GM21786 (cell line): ENCODE measurements at regions not wholly inside any gene's neighbourhood (a gene's known extent, or its start where the extent isn't known, plus 50 kb on each side); places are given as distances from the start of the nearest gene placed in this dataset.

Experiments
- ATAC-seq: cut with Tn5 transposase; IDR thresholded peaks from one replicate; pipeline ENCODE4 v1.9.1; 2021; ENCODE audit not compliant: unreplicated experiment

GRCh38 chr5:175054243-175054642 lies 329.9 kb downstream of the MSX2 start:
- no peak for ATAC-seq

DNA sequence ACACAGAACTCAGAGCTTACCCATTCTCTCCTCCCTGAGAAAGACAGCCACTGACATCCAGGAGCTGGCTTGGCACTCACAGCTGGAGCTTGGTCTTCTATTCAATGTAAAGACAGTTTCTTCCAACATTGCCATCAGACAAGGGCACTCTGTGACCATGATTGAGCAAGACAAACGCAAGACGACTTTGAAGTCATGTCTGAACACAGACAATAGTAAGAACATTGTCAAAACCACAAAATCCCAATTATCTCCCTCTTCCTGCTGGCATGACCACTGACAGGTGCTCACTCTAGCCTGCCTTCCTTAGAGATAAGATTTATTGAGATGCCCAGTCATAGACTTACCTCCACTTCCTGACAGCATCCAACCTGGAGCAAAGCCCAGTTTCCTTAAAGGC lies 328.0 kb downstream of the MSX2 start:
- ATAC-seq = no peak

GRCh38 chr5:175047048-175047447 lies 322.7 kb downstream of the MSX2 start:
- ATAC-seq = no peak

DNA sequence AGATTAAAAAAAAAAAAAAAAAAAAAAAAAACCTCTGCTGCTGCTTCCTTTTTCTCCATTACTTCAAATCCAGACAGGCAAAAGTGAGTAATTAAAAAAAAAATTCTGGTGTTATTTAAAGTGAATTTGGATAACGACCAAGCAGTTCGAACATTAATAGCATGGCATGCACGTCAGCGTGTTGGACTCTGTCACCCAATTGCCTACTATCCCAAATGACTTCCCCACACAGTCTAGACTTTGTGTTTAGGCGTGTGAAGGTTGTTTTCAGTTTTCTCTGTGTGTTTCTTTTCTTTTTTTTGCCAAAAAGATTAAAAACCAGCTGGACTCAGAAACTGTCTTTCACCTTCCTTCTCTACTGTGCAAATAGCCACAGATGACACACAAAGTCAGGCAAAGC lies 321.4 kb downstream of the MSX2 start:
- ATAC-seq = no peak

DNA sequence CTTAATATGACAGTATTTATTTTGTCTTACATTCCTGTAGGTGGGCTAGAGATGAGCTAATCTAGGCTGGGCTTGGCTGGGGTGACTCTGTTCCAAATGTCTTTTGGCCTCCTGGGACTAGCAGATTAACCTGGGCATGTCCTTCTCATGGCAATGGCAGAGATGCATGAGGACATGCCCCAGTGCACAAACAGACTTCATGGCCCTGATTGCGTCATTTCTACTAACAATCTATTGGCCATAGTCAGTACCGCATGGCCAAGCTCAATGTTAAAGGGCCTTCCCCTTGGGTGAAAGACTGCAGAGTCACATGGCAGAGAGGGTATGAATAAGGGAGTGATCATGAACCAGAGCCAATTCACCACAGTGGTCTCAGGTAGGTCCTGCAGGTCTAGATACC lies 313.4 kb downstream of the MSX2 start:
- no peak for ATAC-seq

DNA sequence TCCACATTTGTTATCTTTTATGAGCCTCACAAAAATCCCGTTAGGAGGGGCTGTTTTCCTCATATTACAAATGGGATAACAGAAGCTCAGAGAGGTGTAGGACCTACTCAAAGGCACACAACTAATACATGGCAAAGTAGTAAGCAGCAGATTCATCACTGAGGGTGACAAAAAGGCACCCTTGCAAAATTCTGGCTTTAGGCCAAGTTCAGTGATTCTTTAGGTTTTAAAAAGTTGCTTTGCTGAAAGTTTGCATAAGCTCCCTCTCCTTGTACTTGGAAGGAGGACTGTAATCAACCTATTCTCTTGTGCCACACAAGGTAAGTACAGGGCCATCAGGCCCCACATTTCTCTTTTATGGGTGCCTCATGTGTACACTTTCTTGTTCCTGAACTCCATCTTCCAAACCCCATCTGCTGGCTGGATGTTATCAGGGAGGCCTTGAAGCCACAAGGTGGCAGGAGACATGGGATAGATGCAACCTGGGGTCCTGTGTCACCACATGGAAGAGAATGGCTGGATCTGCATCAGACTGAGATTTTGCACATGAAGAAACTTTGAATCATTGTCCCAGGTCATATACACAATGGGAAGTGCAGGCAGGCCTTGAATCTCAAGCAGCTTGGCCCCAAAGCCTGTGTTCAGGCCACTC lies 311.6 kb downstream of the MSX2 start:
- ATAC-seq = no peak

DNA sequence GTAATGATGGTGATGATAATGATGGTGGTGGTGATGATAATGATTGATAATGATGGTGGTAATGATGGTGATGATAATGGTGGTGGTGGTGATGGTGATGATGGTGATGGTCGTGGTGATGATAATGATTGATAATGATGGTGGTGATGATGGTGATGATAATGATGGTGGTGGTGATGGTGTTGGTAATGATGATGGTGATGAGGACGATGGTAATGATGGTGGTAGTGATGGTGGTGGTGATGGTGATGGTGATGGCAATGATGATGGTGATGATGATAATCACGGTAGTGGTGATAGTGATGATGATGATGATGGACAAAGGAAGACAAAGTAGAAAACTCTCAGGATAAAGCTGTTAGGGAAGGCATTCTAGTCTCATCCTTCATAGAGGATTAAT lies 310.5 kb downstream of the MSX2 start:
- ATAC-seq = no peak

DNA sequence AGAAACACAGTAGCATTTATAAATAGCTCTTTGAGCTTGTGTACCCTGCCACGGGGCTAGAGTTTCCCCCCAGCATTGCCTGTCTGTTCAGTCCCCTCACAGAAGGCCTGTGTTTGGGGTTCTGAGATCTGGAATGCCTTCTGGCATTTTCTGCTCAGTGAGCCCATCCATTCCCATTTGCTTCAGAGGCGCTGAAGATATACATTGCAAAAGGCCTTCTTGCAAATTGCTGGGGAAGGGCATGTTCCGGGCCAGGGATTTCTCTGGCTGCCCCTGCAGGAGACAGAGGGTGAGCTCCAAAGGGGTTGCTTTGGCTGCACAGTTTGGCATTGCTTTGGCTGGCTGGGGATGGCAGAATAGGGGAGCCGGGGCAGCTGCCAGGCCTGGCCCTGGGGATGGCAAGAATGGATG lies 308.4 kb downstream of the MSX2 start:
- ATAC-seq = no peak

DNA sequence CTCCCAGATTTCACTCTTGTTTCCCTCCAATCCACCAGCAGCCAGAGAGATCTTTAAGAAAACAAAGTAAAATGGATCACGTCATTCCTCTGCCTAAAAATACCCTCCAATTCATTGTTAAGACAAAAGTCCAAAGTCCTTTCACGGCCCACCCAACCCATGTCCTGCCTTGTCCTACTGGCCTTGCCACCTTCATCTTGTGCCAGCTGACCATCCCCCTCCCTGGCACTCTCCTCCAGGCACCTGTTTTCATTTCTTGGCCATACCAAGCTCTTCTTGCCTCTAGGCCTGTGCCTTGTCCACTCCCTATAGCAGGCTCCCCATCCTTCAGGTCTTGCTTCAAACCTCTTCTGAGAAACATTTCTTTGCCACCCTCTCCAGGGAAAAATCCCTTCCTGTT lies 307.6 kb downstream of the MSX2 start:
- ATAC-seq = no peak

DNA sequence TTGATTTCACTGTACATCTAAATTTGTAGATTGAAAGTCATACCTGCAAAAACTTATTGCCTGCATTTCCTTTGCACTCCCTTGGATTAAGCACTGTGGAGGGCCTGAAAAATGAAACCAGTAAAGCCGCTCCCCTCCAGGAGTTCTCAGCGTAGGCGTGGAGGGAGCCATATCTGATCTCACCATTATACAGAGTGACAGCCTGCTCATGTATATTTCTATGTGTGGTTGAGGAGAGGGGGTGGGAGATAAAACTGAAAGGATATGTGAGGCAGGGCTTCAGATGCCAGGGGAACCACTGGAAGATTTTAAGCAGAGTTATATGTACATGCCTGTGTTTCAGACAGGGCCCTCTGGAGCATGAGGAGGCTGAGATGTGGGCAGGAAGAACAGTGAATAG lies 303.0 kb downstream of the MSX2 start:
- no peak for ATAC-seq

GRCh38 chr5:175025077-175025476 lies 300.7 kb downstream of the MSX2 start:
- no peak for ATAC-seq

GRCh38 chr5:175021841-175022625 lies 297.7 kb downstream of the MSX2 start:
- ATAC-seq = no peak

DNA sequence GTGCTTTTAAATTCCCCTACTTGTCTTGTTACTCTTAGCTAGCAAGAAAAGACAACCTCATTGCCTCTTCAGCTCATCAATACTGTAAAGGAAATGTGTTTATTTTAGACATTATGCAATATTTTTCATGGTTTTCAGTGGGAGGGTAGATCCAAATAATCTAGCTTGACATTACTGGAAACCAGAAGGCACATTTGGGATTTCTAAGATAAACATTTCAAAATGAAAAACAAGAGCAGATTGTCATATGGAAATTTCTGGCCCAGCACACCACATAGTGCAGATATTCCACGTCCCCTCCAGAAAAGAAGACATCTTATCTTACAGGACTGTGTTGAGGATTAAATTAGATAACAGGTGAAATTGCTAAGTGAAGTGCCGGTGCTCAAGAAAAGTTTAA lies 296.9 kb downstream of the MSX2 start:
- no peak for ATAC-seq

DNA sequence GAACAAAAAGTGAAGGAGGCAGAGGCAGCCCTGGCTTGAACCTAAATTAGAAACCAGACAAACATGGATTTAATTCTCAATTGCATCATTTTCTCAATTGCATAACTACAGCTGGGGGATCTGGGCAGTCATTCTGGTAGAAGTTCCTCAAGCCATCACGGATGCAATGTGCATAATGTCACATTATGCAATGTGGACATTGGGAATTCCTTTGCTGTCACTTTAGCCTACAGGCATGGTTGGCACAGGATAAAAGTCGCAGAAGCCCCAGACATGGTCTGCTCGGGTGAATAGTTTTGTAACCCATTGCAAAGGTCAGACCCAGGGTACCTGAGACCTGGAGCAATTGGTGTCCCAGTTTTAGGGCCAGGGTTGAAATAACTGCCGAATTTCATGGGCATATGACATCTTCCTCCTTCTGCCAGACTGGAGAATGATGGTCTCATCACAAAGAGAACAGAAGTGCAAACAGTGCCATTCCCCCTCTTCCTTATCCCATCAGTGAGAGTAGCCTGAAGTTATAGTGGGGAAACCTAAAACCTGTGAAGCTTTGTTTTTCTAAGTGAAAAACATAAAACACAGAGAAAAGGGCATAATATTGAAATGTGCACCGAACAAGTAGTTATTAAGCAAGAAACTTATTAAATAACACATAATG lies 290.8 kb downstream of the MSX2 start:
- ATAC-seq = no peak

DNA sequence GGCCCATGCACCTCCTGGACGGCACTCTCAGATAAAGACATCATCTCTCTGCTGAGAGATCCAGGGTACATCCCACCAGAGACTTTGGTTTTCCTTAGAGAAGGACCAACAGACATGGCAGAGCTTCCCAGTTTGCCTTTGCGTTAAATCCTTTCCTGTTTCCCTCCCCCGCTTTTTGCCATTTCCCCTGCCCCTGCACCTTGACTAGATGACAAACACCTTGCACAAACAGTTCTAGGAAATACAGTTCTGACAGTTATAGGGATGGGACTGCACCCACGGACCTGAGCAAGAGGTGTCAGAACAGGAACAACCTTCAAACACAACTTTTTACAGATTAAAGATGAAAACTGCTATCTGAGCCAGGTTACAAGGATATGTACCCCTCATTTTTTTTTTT lies 288.9 kb downstream of the MSX2 start:
- no peak for ATAC-seq

GRCh38 chr5:175012267-175012666 lies 287.9 kb downstream of the MSX2 start:
- no peak for ATAC-seq

- no peak for ATAC-seq
These were observed 279.1 kb downstream of the MSX2 start for GRCh38 chr5:175003531-175003930.

DNA sequence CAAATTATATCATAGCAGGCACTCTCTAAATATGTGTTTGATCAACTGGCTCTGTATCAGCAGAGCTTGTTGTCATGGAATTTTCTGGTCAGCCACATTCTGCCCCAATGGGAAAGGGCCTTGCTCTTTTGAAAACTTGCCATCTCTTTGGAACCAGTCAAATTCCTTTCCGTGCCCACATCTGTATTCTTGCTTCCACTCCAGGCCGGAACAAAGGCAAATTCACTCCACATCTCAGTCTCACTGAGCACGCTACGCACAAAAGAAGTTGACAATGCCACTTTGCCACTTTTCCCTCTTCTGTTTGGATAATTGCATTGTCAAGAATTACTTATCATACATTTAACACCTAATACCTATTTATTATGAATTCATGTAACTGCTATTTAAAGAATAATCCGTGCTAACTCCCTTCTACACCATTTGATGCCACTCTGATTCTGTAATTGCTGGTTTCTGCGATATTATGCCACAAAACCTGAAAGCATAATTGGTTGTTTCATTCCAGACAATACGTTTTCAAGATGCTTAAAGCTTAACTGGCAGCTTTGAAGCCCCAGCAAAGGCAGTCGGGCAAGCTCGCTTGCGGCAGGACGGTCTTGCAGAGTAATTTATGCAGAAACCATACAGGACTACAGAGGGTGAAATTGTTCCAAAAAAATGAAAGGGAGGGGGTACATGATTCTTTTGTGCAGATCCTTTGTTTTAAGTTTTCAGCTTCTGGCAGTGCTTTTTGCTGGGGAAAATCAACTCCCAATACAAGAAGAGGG lies 277.7 kb downstream of the MSX2 start:
- ATAC-seq = no peak

DNA sequence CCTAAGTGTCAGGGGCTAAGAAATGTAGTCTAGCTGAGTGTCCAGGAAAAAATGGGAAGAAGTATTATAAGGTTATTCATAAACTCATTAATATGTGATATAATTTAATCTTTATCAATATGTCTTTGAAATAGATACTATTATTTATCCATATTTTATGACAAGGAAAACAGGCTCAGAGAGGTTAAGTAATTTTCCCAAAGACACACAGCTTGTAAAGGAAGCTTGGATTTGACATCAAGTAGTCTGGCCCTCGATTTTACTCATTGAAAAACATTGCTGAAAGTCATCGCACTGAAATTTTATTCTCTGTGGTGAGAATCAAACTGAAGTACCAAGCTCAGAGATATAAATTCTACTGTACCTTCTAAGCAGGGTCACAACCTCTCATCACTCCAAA lies 276.9 kb downstream of the MSX2 start:
- no peak for ATAC-seq

GRCh38 chr5:174999581-174999980 lies 275.2 kb downstream of the MSX2 start:
- ATAC-seq = no peak

GRCh38 chr5:174998131-174998730 lies 273.8 kb downstream of the MSX2 start:
- no peak for ATAC-seq
